A673 (cell line): ENCODE measurements at regions not wholly inside any gene's neighbourhood (a gene's known extent, or its start where the extent isn't known, plus 50 kb on each side); places are given as distances from the start of the nearest gene placed in this dataset.

Source experiments
- BruUV-seq: library from RNA; stranded (reverse); fragments of 400-500 nt; replicated peaks from 2 replicates; lab custom pipeline; 2021; lab: Mats Ljungman, UMichigan
- CTCF ChIA-PET: fragments of 300-600 bp; sonication (Branson Sonifier 250); formaldehyde crosslinking; loops from one replicate; lab custom pipeline; 2022; ENCODE audit warnings: antibody characterized with exemption; lab: Charles Lee
- POLR2A ChIA-PET: fragments of 300-600 bp; sonication (Branson Sonifier 250); formaldehyde crosslinking; loops from one replicate; lab custom pipeline; 2022; ENCODE audit warnings: antibody characterized with exemption; ENCODE audit not compliant: low non-redundant PET; lab: Charles Lee
- DNase-seq: peaks from one replicate; pipeline ENCODE4 v3.0.0-alpha.2; 2015; ENCODE audit warnings: low spot score
- H3K27ac ChIP-seq: fragments of 200-600 bp; sonication (generic); 2 replicates; pipeline ENCODE4 v1.5.1; 2016; ENCODE audit warnings: mixed run types, low read depth, mild to moderate bottlenecking, mixed read lengths, antibody characterized with exemption, low read length; ENCODE audit not compliant: poor library complexity, severe bottlenecking
- H3K27me3 ChIP-seq: fragments of 200-600 bp; sonication (generic); replicated peaks from 2 replicates; pipeline ENCODE4 v1.6.1; 2017; ENCODE audit warnings: mixed run types, low read depth, mild to moderate bottlenecking, mixed read lengths, antibody characterized with exemption, low read length; ENCODE audit not compliant: insufficient read depth, poor library complexity
- H3K36me3 ChIP-seq: fragments of 200-600 bp; sonication (generic); 2 replicates; pipeline ENCODE4 v1.6.1; 2016; ENCODE audit warnings: mixed run types, mild to moderate bottlenecking, mixed read lengths, antibody characterized with exemption, low read length; ENCODE audit not compliant: insufficient read depth, poor library complexity, severe bottlenecking
- H3K4me1 ChIP-seq: fragments of 200-600 bp; sonication (generic); 2 replicates; pipeline ENCODE4 v1.6.1; 2017; ENCODE audit warnings: mixed run types, mild to moderate bottlenecking, mixed read lengths, antibody characterized with exemption, low read length; ENCODE audit not compliant: insufficient read depth, poor library complexity, severe bottlenecking
- H3K4me3 ChIP-seq: fragments of 200-600 bp; sonication (generic); 2 replicates; pipeline ENCODE4 v1.5.1; 2016; ENCODE audit warnings: low read depth, mixed run types, mild to moderate bottlenecking, mixed read lengths, low read length; ENCODE audit not compliant: poor library complexity, severe bottlenecking
- H3K9me3 ChIP-seq: fragments of 200-600 bp; sonication (generic); 2 replicates; pipeline ENCODE4 v1.6.1; 2016; ENCODE audit warnings: mixed run types, low read depth, mild to moderate bottlenecking, mixed read lengths, antibody characterized with exemption, low read length; ENCODE audit not compliant: poor library complexity, severe bottlenecking
- EZH2 ChIP-seq: fragments of 200-600 bp; sonication (generic); IDR thresholded peaks from 2 replicates; pipeline ENCODE4 v1.6.1; 2017; ENCODE audit warnings: borderline replicate concordance, low read depth, mild to moderate bottlenecking, mixed read lengths, antibody characterized with exemption, low read length; ENCODE audit not compliant: poor library complexity, severe bottlenecking
- intact Hi-C: fragments of 100-400 bp; cut with micrococcal nuclease; formaldehyde crosslinking; loops from one replicate; pipeline ENCODE4 v1.10.0; 2022; ENCODE audit not compliant: unreplicated experiment
- TF ChIP-seq, protein P1 (sequence below): fragments of 300-800, 200-600 bp; sonication (generic); conservative IDR thresholded peaks from 2 replicates; pipeline ENCODE4 v1.5.1; 2017; ENCODE audit warnings: low read depth, mild to moderate bottlenecking, antibody characterized with exemption, low read length, moderate library complexity, mixed read lengths

DNA sequence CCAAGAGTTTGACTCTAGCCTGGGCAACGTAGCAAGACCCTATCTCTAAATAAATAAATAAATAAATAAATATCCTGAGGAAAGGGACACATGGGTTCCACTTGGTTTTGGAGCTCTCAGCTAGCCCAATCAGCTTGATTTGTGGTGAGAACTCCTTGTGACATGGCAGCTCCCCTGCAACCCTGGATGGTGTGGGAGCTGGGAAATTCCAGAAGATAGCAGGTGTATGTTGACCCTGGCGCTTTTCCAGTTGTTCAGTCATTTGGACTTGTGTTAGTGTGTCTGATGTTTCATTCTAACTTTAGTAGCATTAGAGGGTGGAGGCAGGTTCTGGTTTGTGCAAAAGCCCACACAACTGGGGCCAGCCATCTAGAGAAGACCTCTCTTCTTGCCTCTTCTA is 148.5 kb upstream of the NCAM1 start:
- TF ChIP-seq EZH2: no peak
- TF ChIP-seq, protein P1, sequence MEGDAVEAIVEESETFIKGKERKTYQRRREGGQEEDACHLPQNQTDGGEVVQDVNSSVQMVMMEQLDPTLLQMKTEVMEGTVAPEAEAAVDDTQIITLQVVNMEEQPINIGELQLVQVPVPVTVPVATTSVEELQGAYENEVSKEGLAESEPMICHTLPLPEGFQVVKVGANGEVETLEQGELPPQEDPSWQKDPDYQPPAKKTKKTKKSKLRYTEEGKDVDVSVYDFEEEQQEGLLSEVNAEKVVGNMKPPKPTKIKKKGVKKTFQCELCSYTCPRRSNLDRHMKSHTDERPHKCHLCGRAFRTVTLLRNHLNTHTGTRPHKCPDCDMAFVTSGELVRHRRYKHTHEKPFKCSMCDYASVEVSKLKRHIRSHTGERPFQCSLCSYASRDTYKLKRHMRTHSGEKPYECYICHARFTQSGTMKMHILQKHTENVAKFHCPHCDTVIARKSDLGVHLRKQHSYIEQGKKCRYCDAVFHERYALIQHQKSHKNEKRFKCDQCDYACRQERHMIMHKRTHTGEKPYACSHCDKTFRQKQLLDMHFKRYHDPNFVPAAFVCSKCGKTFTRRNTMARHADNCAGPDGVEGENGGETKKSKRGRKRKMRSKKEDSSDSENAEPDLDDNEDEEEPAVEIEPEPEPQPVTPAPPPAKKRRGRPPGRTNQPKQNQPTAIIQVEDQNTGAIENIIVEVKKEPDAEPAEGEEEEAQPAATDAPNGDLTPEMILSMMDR: no peak
- no peaks in the 10 kb centered on the region for H3K9me3 ChIP-seq
- intact Hi-C loops: no loop called here
- no peak overlapping the region for H3K4me3 ChIP-seq
- H3K27ac ChIP-seq: no peak overlapping the region
- ChIA-PET POLR2A (no interaction called here), CTCF (no interaction called here)
- no peaks in the 10 kb centered on the region for H3K36me3 ChIP-seq
- no peaks in the 10 kb centered on the region for H3K27me3 ChIP-seq
- DNase-seq: no peak
- peaks cover 4% of the 10 kb centered on the region for H3K4me1 ChIP-seq
- no TSS peak for BruUV-seq

DNA sequence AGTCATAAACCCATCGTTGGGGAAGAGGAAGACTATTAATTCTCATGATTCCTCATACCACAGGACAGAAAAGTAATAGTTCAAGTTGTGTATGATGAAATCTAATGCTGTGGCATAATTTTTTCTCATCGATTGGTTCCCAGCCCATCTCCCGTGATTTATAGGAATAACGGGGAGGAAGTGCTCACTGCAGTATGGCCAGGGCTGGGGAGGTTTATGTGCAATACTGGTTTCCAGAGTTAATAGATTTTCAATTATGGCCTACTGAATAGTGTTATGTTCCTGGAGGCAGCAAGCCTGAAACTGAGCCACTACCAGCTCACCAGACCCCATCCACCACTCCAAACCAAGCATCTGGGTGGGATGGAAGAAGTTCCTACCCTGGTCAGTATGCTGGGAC is 147.1 kb upstream of the NCAM1 start:
- TF ChIP-seq EZH2: no peak
- TF ChIP-seq, protein P1: no peak
- H3K27ac ChIP-seq: no peak overlapping the region
- ChIA-PET POLR2A (no interaction called here), CTCF (no interaction called here)
- no peaks in the 10 kb centered on the region for H3K4me1 ChIP-seq
- H3K36me3 ChIP-seq: no peaks in the 10 kb centered on the region
- DNase-seq: no peak
- BruUV-seq: no TSS peak
- intact Hi-C loops: no loop called here
- no peaks in the 10 kb centered on the region for H3K27me3 ChIP-seq
- no peak overlapping the region for H3K4me3 ChIP-seq
- no peaks in the 10 kb centered on the region for H3K9me3 ChIP-seq

DNA sequence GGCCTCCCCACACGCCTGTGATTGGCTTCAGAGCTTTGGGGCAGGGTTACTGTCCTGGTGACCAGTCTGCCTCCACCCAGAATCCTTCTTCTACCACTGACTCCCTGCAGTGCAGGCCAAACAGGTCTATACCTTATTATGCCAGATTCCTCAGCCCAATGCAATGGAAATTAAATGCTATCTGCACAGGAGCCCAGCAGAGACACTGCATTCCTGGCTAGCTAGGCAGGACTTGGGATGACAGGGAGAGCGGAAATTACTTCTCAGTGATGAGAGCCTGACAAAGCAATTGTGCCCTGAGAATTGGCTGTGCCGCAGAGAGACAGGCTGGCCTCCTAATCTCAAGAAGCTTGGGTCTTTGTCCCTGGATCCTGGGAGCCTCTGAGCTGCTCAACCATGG is 143.8 kb upstream of the NCAM1 start:
- Histone ChIP-seq H3K9me3 (no peaks in the 10 kb centered on the region), H3K4me3 (no peak overlapping the region), H3K4me1 (no peaks in the 10 kb centered on the region), H3K27ac (no peak overlapping the region), H3K36me3 (no peaks in the 10 kb centered on the region), H3K27me3 (no peaks in the 10 kb centered on the region)
- DNase-seq: no peak
- TF ChIP-seq, protein P1: no peak
- TF ChIP-seq EZH2: no peak
- no TSS peak for BruUV-seq
- intact Hi-C loops: no loop called here
- ChIA-PET POLR2A (no interaction called here), CTCF (no interaction called here)
